GM21737 (cell line): ENCODE measurements at regions not wholly inside any gene's neighbourhood (a gene's known extent, or its start where the extent isn't known, plus 50 kb on each side); places are given as distances from the start of the nearest gene placed in this dataset.
A peak's percentile ranks its signal among the peaks of the same experiment; 100 is the strongest.

Experiments used
- ATAC-seq: cut with Tn5 transposase; IDR thresholded peaks from one replicate; pipeline ENCODE4 v1.9.1; 2021; ENCODE audit warnings: mild to moderate bottlenecking, moderate library complexity; ENCODE audit not compliant: unreplicated experiment

- ATAC-seq = no peak
Measured at GRCh38 chr3:103047640-103048039, 612.8 kb downstream of the ZPLD1 start.

GRCh38 chr3:103048068-103048722, 613.4 kb downstream of the ZPLD1 start:
- ATAC-seq = no peak

- no peak for ATAC-seq
Measured at GRCh38 chr3:103052236-103052830, 617.5 kb downstream of the ZPLD1 start.

- ATAC-seq = no peak
Measured at GRCh38 chr3:103055021-103055520, 620.3 kb downstream of the ZPLD1 start.

GRCh38 chr3:103056542-103056941, 621.7 kb downstream of the ZPLD1 start:
- ATAC-seq = no peak

GRCh38 chr3:103057003-103057402, 622.2 kb downstream of the ZPLD1 start:
- ATAC-seq = no peak

GRCh38 chr3:103057487-103057886, 622.7 kb downstream of the ZPLD1 start:
- no peak for ATAC-seq

GRCh38 chr3:103059432-103059831, 624.6 kb downstream of the ZPLD1 start:
- ATAC-seq = no peak

- ATAC-seq = no peak
Measured at GRCh38 chr3:103060242-103060641, 625.4 kb downstream of the ZPLD1 start.

GRCh38 chr3:103067963-103068362, 633.1 kb downstream of the ZPLD1 start:
- ATAC-seq = no peak

- no peak for ATAC-seq
Measured at GRCh38 chr3:103075282-103075681, 640.5 kb downstream of the ZPLD1 start.

GRCh38 chr3:103077910-103078309, 643.1 kb downstream of the ZPLD1 start:
- no peak for ATAC-seq

GRCh38 chr3:103082501-103082900, 647.7 kb downstream of the ZPLD1 start:
- no peak for ATAC-seq

GRCh38 chr3:103083848-103084631, 649.2 kb downstream of the ZPLD1 start:
- no peak for ATAC-seq

- peak; percentile 68 for ATAC-seq
Measured at GRCh38 chr3:103085465-103085864, 650.6 kb downstream of the ZPLD1 start.

- ATAC-seq = no peak
Measured at GRCh38 chr3:103089758-103090157, 654.9 kb downstream of the ZPLD1 start.

- ATAC-seq = no peak
Measured at GRCh38 chr3:103105206-103105605, 670.4 kb downstream of the ZPLD1 start.

GRCh38 chr3:103112273-103112672, 677.5 kb downstream of the ZPLD1 start:
- no peak for ATAC-seq

- no peak for ATAC-seq
Measured at GRCh38 chr3:103126115-103126514, 691.3 kb downstream of the ZPLD1 start.

- no peak for ATAC-seq
Measured at GRCh38 chr3:103127098-103127630, 692.3 kb downstream of the ZPLD1 start.

GRCh38 chr3:103127737-103128136, 692.9 kb downstream of the ZPLD1 start:
- peak; percentile 88 for ATAC-seq
